NCI-H1105 treated with DMSO at 0.1 percent for 48 hours (cell line): ENCODE measurements at regions not wholly inside any gene's neighbourhood (a gene's known extent, or its start where the extent isn't known, plus 50 kb on each side); places are given as distances from the start of the nearest gene placed in this dataset.

Experiments used
- DNase-seq: peaks from one replicate; lab custom pipeline; 2025; lab: John Stamatoyannopoulos, UW

DNA sequence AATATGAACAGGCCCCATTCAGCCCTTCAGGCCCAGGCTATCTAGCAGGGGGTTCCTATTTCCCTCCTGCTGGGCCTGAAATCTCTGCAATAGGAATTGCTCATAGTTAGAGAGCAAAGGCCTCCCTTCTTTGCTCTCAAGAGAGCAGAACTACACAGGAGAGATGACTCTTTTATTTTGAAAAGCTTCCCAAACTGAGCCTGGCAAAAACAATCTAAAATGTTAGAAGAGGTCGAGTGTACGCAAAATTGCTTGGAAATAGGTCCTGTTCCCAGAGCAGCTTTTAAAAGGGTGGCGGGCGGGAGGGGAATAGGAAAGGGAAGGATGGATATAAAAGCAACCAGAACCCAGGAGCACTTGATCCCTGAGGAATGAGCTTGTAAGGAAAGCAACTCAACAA is 68.4 kb upstream of the APCDD1 start:
- no peak for DNase-seq

DNA sequence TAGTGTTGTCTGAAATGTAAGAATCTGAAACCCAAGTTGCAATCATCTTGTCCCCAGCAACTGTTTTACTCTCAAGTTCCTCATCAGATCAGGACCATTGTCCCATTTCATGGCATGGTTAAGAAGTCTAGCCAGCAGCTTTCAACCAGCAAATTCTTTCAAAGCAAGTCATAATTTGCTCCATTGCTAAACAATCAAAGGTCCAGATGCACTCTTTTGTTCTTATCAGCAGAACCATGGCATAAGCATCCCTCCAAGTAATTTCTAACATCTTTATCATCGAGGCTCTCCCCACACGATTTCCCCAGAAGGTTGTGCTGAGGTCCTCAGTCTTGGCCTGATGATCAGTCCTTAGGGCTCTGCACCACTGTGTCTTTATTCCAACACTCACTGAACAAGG is 67.5 kb upstream of the APCDD1 start:
- DNase-seq = no peak

DNA sequence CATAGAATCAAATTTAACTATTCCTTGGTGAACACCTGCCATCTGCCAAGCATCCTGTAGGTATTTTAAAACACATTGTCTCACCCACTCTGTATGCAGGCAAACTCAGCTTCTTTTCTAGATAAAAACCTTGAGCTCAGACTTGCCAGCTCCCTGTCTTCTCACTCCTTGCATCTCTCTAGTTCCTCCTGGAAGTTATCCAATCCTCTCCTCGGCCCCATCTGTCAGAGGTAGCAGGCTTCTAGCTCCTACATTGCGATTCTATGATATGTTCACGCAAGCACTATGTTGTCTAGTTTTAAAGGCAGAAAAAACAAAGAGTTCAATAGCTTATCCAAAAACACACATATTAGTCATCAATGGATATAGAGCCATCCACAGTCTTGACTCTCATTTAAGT is 67.0 kb upstream of the APCDD1 start:
- DNase-seq = no peak

DNA sequence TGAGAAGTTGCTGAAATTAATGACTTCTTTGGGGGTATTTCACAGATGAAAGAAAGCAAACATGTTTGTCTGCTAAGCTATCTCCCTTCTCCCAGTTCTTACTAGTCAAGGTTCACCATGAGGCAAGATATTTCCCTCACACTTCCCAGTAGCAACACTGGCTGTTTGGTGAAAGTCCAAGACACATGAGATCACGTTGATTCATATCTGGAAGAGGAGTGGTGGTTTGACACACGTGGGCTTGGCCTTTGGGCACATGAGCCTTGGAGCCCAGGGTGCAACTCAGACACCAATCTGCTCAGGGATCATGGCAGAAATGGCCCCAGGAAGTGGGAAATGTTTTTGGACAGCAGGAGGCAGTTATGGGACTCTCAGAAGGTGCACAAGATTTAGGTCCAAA is 66.1 kb upstream of the APCDD1 start:
- no peak for DNase-seq

DNA sequence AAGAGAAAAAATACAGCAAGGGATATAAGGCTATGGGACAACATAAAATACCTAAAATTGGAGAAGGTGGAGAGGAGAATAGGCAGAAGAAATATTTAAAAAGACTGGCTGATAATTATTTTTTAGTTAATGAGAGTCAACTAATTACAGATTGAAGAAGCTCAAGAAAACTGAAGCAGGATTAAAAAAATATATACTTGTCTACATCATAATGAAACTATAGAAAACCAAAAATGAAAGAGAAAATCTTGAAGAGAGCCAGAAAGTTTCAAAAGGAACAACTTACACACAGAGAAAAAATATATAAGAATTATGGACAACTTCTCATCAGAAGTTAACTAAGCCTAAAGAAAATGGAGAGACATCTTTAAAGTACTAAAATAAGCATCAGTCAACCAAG is 62.9 kb upstream of the APCDD1 start:
- DNase-seq = no peak

DNA sequence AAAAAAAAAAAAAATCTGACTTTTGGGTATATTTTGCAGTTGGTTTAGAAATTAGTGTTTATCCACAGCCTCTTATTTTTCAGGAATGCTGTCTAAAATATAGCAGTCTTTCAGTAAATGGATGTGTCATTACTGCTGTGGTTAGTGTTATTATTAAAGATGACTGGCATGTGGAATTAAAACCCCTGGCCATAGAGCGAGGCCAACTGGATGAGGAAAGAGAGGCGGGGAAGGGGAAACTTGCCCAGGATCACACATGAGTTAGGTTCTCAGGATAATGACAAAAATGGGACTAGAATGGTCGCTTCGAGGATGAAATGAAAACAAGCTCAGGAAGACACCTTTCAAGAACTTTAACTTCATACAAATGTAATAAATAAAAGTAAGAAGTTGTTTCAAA is 57.4 kb upstream of the APCDD1 start:
- DNase-seq = no peak

DNA sequence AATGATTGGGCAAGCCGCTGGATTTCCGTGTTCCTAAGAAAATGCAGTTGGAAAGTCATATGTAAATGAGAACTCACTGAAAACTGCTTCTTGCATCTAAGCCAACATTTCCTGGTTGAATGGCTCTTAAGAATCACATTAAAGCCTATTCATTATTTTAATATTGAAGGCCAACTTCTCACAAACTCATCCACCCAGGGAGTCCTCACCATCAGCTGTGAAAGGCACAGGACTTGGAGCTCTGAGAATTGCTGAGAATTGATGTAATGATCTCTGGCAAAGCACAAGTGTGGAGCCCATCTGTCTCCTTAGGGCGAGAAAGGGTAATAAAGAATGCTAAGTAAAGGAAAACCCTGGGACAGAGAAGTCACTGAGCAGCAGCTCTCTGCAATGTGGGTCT is 55.9 kb upstream of the APCDD1 start:
- no peak for DNase-seq

DNA sequence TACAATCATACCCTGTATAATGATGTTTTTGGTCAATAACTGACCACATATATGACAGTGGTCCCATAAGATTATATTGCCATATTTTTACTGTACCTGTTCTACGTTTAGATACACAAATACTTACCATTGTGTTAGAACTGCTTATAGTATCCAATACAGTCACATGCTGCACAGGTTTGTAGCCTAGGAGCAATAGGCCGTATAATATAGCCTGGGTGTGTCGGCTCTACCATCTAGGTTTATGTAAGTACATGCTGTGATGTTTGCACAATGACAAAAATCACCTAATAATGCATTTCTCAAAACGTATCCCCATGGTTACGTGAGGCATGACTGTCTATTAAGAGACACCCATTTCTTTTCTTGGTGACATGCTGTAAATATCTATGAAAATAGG is 55.0 kb upstream of the APCDD1 start:
- DNase-seq = no peak

DNA sequence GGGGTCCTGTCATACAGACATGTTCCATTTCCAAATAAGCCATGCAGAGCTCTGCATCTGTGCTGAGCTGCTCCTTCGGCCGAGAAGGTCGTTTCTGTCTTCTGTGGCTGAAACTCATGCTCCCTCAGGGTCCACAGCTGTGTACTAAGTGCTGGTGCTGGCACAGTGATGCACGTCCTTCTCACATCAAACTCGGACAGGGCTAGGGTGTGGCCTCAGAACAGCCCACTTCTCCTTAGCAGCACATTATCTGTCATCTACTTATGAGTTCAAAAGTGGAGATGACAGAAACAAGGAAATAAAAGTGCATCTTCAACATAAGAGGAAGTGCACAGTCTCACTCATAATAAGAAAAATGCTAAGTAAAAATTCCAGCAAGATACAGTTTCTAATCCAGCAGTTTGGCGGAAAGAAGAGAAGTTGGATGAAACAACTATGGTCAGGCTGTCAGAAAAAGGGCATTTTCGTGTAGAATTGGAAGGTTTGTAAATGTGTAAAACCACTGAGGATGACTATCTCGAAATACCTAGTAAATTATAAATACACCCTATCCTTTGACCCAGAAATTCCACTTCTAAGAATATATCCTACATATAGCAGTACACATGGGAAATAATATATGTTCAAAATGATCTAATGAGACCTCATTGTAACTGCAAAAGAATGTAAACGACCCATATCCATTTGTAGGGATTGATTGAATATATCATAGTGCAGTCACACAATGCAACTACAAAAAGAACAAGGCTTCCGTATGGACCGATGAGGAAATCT is 53.7 kb upstream of the APCDD1 start:
- no peak for DNase-seq

DNA sequence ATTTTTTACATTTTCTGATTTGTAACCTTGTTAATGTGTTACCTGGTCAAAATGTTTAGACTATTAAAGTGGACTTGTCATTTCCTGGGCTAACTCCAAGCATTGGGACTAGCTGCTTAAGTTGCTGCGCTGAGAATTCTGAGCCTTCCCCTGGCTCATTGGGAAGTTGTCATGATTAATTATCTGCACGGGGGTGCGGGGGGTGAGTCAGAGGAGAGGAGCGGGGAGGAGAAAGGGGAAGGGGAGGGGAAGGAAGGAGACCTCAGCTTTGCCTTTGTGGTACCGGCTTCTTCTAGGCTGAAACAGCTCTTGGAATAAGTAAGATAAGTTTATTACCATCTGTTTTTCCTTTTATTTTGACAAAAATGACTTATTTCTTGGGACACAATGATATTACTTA is 52.9 kb upstream of the APCDD1 start:
- DNase-seq = no peak

DNA sequence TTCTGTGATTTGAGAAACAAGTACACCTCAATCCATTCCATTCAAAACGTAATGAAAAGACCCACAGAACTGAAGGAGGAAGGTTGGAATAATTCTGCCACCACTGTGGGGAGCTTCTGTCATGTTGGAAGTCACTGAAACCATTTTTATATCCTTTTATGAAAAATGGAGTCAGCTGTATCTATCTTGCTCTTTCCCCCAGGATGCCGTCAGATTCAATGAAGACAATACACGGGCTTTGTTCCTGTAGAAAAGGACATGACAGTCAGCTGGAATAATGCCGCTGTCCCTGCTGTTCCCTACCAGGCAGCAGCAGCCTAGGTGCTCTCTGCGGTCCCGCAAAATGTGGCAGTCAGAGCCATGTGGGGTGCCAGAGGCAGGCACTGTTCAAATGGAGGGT is 52.5 kb upstream of the APCDD1 start:
- DNase-seq = no peak

DNA sequence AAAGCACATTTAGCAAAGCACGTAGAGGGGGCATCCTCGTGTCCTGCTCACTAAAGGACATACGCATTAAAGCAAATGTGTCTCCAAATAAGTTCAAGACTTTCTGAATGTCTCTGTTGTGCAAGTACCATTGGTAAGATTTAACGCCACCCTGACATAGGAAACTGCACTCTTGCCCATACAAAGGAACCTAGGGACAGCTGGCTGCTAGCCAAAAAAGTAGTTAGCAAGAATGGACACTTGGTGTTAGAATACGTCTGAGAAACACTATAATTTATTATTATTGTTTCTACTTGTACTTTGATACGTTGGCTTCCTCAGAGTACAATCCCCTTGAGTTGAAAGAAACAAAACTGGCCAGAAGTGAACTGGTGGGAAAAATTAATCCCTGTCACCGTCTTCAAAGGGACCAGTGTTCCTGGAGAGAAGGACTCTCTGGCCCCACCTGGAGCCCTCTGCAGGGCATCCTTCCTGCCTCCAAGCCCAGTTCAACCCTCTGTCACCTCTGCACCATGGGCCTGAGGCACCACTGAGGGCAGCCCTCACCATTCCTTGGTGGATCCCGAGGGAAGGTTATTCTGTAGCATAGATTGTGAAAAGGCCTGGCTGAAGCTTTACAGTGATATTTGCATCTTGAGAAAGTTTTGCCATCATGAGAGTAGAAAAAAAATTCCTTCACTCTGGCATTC is 51.4 kb upstream of the APCDD1 start:
- no peak for DNase-seq

DNA sequence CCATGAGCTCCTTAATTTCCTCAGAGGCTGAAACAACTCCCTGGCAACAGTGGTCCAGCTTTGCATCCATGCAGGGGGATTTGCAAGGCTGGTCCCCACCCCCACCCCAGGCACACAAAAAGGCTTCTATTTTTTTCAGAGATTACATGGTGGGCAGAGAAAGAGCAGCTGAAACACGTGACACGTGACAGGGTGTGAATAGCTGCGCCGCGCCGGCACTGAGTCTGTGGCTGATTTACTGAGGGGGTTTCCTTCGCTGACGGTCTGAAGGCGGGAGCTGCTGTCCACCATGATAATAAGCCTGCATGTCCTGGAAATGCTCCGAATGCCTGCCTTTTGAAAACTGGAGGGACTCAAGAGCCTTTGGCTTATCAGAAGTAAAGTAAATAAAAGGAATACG is 50.7 kb upstream of the APCDD1 start:
- no peak for DNase-seq

DNA sequence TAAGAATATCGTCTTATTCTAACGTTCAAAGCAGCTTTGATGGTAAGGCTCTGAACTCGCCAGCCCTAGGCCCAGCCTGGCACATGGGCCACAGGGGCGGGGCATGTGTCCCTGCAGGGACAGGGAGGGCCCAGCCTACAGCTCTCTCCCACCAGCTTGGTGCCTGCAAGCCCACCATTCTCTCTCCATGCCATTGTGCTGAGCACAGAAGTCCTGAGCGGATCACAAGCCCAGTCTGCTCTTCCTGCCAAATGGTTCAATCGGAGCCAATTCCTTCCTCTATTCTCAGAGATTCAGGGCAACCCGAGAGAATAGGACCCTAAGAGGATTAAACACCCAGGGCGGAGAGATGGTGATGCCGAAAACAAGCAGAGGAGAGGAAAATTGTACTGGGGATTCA is 50.3 kb upstream of the APCDD1 start:
- no peak for DNase-seq
